ENCODE measurements at regions not wholly inside any gene's neighbourhood (a gene's known extent, or its start where the extent isn't known, plus 50 kb on each side); places are given as distances from the start of the nearest gene placed in this dataset.
"Not testable (repeated sequence)": the region's sequence is repeated elsewhere in the genome, so short reads cannot be mapped to it uniquely, and the experiment has no call there.

GRCh38 chr1:101497881-101498559, 261.2 kb downstream of the S1PR1 start:
- TF ChIP-seq CTCF (conservative IDR thresholded peaks at IDR 0.05; ENCODE audit: control insufficient read depth, insufficient read depth, low read depth, low read length): no peak
- no peak for DNase-seq (ENCODE audit: low read depth)
- no peak overlapping the region for H3K4me3 ChIP-seq (ENCODE audit: control insufficient read depth, low read depth, low read length)

GRCh38 chr1:101504106-101504505, 267.3 kb downstream of the S1PR1 start:
- H3K4me3 ChIP-seq (ENCODE audit: control insufficient read depth, low read depth, low read length); DNase-seq (ENCODE audit: low read depth): not testable (repeated sequence)

DNA sequence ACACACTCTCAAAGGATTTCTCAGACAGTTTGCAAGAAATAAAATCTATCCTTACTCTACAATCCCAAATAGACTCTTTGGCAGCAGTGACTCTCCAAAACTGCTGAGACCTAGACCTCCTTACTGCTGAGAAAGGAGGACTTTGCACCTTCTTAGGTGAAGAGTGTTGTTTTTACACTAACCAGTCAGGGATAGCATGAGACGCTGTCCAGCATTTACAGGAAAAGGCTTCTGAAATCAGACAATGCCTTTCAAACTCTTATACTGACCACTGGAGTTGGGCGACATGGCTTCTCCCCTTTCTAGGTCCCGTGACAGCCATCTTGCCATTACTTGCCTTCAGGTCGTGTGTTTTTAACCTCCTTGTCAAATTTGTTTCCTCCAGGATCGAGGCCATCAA, 268.4 kb downstream of the S1PR1 start:
- DNase-seq (ENCODE audit: low read depth); H3K4me3 ChIP-seq (ENCODE audit: control insufficient read depth, low read depth, low read length): not testable (repeated sequence)

- no peak overlapping the region for H3K4me3 ChIP-seq (ENCODE audit: control insufficient read depth, low read depth, low read length)
- peak; percentile 73 for TF ChIP-seq CTCF (conservative IDR thresholded peaks at IDR 0.05; ENCODE audit: control insufficient read depth, insufficient read depth, low read depth, low read length)
- peak; percentile 51 for DNase-seq (ENCODE audit: low read depth)
These were observed 269.8 kb downstream of the S1PR1 start for GRCh38 chr1:101506541-101507164.

GRCh38 chr1:101507547-101507971, 270.7 kb downstream of the S1PR1 start:
- DNase-seq (ENCODE audit: low read depth): peak; percentile 51
- TF ChIP-seq CTCF (conservative IDR thresholded peaks at IDR 0.05; ENCODE audit: control insufficient read depth, insufficient read depth, low read depth, low read length): no peak
- no peak overlapping the region for H3K4me3 ChIP-seq (ENCODE audit: control insufficient read depth, low read depth, low read length)

- no peak for DNase-seq (ENCODE audit: low read depth)
- H3K4me3 ChIP-seq (ENCODE audit: control insufficient read depth, low read depth, low read length): no peak overlapping the region
- no peak for TF ChIP-seq CTCF (conservative IDR thresholded peaks at IDR 0.05; ENCODE audit: control insufficient read depth, insufficient read depth, low read depth, low read length)
These were observed 272.1 kb downstream of the S1PR1 start for GRCh38 chr1:101508913-101509312.

DNA sequence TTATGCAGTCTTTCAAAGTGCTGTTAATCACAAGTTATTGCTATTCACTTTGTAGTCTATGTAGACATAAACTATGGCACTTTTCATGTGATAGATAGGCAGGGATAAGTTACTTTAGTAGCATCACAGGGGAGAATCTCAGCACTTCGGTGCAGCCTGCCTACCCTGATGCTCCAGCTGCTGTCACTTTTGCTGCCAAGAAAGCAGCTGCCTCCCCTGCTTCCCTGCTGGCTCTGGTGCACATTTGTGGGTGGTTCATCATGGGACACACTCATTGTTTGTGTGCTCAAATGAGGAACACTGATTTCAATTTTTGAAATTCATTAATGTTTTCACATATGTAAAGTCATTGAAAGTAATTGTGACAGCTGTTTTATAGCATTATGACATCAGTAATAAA, 272.6 kb downstream of the S1PR1 start:
- H3K4me3 ChIP-seq (ENCODE audit: control insufficient read depth, low read depth, low read length): no peak overlapping the region
- no peak for TF ChIP-seq CTCF (conservative IDR thresholded peaks at IDR 0.05; ENCODE audit: control insufficient read depth, insufficient read depth, low read depth, low read length)
- DNase-seq (ENCODE audit: low read depth): no peak
